GM12892 (cell line): ENCODE measurements at regions not wholly inside any gene's neighbourhood (a gene's known extent, or its start where the extent isn't known, plus 50 kb on each side); places are given as distances from the start of the nearest gene placed in this dataset.

ENCODE experiments used
- POLR2A ChIP-seq: IDR thresholded peaks from 2 replicates; pipeline ENCODE4 v1.6.1; 2011; ENCODE audit warnings: low read depth, low read length, control low read depth
- POLR2AphosphoS5 ChIP-seq: IDR thresholded peaks from 2 replicates; pipeline ENCODE4 v1.6.1; 2011; ENCODE audit warnings: low read depth, low read length, control low read depth
- TAF1 ChIP-seq: IDR thresholded peaks from 2 replicates; pipeline ENCODE4 v1.6.1; 2011; ENCODE audit warnings: low read depth, mild to moderate bottlenecking, control low read depth, low read length, borderline replicate concordance

GRCh38 chr20:60424267-60424902 lies 466.2 kb downstream of the CDH26 start:
- TF ChIP-seq TAF1, result no peak
- no peak for TF ChIP-seq POLR2A
- no peak for TF ChIP-seq POLR2AphosphoS5
